ENCODE measurements at regions not wholly inside any gene's neighbourhood (a gene's known extent, or its start where the extent isn't known, plus 50 kb on each side); places are given as distances from the start of the nearest gene placed in this dataset.

DNA sequence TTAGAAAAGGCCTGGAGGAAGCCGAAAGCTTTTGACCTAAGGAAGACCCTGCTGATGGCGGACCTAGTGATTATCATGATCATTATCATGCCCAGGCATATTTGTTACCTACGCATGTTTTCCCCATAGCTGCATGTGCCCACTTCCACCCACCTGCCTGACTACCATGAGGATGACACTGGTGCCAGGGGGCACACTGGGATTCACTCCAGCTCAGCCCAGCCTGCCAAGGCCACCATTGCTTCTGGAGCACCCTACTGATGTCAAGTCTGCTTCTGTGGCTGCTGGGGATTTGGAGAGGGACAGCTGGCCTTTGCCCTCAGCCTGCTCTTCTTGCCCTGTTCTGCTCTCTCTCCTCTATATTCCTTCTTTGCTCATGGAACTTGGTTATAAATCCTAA is 124.7 kb upstream of the NALF2 start:
- H3K9me3 Mint-ChIP-seq, result peaks cover 6 to 10% (median 10%) of the 10 kb centered on the region in 3 donors
- no peaks in the 10 kb centered on the region for H3K36me3 Mint-ChIP-seq
- H3K27ac Mint-ChIP-seq, result no peak overlapping the region
- peaks cover 5% of the 10 kb centered on the region for H3K27me3 Mint-ChIP-seq
- H3K4me1 Mint-ChIP-seq, result no peaks in the 10 kb centered on the region
- no peak overlapping the region for H3K4me3 Mint-ChIP-seq

DNA sequence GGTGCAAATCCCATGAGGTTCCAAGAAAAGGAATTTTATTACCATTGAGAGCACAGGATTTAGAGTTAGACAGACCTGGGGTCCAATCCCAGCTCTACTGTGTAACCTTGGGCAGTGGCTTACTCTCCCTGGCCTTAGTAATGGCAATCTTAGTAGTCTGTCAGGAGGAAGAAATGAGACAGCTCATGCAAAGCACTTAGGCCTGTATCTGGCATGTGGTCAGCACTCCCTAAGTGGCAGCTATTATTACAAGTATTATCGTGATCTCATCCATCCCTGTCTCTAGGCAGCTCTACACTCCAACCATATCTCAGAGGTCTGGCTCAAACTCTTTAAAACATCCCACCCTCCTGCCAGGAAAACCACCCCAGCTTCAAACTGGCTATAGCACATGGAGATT is 129.6 kb upstream of the NALF2 start:
- Mint-ChIP-seq H3K36me3 (no peaks in the 10 kb centered on the region), H3K27me3 (peaks cover 3% of the 10 kb centered on the region), H3K9me3 (peaks cover 6 to 10% (median 10%) of the 10 kb centered on the region in 3 donors), H3K4me1 (no peaks in the 10 kb centered on the region), H3K4me3 (no peak overlapping the region), H3K27ac (no peak overlapping the region)

DNA sequence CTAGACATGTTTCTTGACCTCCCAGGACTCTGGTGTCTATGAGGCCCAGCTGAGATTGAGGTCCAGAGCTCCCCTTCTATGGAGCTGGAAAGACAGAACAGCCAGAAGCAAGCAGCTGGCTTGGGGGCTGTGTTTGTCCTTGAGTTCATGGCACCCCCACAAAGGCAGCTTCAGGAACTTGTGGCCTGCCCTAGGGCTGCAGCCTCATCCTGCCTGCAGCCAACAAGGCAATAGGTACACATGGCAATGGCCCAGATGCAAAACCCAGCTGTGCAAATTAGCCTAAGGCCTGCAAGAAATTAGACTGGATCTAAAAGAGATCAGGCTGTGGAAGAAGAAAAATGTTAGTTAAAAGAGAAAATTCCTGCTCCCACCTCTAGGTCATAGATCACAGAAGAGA is 131.7 kb upstream of the NALF2 start:
- no peaks in the 10 kb centered on the region for H3K36me3 Mint-ChIP-seq
- no peaks in the 10 kb centered on the region for H3K4me1 Mint-ChIP-seq
- H3K27ac Mint-ChIP-seq, result no peak overlapping the region
- peaks cover 3% of the 10 kb centered on the region for H3K27me3 Mint-ChIP-seq
- no peak overlapping the region for H3K4me3 Mint-ChIP-seq
- peaks cover 6 to 10% (median 10%) of the 10 kb centered on the region in 3 donors for H3K9me3 Mint-ChIP-seq

DNA sequence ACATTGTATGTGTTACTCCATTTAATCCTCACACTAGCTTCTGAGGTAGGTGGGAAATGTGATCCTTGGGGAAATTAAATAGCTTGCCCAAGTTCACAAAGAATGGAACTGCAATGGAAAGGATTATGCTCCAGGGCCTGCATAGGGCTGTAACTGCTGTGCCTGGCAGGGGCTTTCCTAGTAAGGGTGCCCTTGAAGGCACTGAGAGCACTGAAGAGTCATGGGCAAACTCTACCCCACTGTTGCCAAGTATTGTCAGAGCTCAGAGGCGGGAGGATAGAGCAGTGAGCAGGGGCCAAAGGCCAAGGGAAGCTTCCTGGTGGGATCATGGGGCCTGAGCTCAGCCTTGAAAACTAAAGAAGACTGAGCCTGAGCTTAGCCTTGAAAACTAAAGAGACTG is 133.0 kb upstream of the NALF2 start:
- Mint-ChIP-seq H3K36me3 (no peaks in the 10 kb centered on the region), H3K4me3 (no peak overlapping the region), H3K27ac (no peak overlapping the region), H3K27me3 (peaks cover 3% of the 10 kb centered on the region), H3K4me1 (no peaks in the 10 kb centered on the region), H3K9me3 (peaks cover 3 to 6% (median 6%) of the 10 kb centered on the region in 3 donors)

DNA sequence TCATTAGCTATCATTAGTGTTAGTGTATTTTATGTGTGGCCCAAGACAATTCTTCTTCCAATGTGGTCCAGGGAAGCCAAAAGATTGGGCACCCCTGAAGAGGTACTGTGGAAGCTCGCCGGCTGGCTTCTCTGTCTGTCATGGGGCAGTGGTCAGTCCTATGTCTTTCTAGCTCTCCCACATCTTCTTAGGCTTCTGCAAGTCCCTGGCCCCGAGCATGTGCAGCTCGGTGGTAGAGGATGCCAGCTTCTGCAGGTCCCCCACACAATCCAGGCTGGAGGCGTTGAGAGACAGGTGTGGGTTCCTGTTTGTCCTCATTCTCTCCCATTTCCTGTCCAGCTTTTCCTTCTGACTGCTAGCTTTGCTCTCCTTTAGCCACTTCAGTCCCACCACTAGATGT is 134.1 kb upstream of the NALF2 start:
- Mint-ChIP-seq H3K9me3 (no peaks in the 10 kb centered on the region), H3K36me3 (no peaks in the 10 kb centered on the region), H3K4me1 (no peaks in the 10 kb centered on the region), H3K27me3 (peaks cover 1% of the 10 kb centered on the region), H3K27ac (peak overlapping the region in 1 of 3 donors; percentile 59), H3K4me3 (no peak overlapping the region)

DNA sequence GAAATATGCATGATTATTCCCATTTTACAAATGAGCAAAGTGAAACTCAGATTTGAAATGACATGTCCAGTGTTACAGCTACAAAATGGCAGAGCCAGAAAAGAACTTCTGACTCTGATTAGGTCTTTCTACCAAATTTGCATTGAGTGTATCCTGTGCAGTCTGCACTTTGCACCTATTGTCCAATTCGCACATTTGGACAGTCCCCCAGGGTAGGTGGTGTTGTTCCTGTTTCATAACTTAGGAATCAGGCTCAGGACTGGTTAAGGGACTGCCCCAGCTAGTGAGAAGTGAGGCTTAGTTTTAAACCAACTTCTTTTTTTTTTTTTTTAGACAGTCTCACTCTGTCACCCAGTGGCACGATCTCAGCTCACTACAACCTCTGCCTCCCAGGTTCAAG is 137.9 kb upstream of the NALF2 start:
- H3K36me3 Mint-ChIP-seq, result no peaks in the 10 kb centered on the region
- no peaks in the 10 kb centered on the region for H3K9me3 Mint-ChIP-seq
- H3K4me3 Mint-ChIP-seq, result no peak overlapping the region
- H3K27ac Mint-ChIP-seq, result no peak overlapping the region
- no peaks in the 10 kb centered on the region for H3K27me3 Mint-ChIP-seq
- H3K4me1 Mint-ChIP-seq, result no peaks in the 10 kb centered on the region

DNA sequence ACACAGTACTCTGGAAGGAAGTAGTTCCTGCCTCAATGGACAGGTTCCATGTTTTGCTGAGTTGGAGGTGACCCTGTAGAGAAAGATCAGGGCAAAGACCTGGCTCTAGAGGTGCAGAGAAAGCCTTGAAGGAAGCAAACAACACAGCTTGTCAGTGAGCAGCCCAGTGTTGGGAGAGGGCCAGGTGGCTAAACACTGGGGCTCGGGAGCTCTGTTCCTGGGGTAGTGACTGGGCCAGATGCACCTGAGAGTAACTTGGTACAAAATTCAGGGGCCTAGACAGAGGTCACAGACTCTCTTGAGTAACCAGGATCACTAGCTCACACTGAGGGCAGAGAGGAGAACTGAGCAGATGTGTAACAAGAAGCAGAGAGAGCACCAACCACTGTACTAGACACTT is 138.4 kb upstream of the NALF2 start:
- Mint-ChIP-seq H3K36me3 (no peaks in the 10 kb centered on the region), H3K4me1 (no peaks in the 10 kb centered on the region), H3K27ac (no peak overlapping the region), H3K4me3 (no peak overlapping the region), H3K27me3 (no peaks in the 10 kb centered on the region), H3K9me3 (no peaks in the 10 kb centered on the region)

DNA sequence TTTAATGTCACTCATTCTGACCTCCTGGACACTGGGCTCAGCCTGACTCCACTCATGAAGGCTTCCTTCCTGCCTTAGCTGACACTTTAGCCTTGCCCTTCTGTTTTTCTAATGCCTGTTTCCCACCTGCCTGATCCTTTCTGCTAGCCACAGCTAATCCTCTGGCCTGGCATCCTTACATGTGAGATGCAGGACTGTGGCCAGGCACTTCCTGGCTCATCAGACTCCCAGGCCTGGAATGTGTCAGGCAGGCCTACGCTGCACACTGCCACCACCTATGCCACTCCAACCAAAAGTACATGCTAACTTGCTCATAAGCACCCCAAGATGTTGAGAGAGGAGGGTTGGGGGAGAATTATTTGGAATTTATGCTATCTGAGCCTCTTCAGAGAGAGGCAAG is 138.8 kb upstream of the NALF2 start:
- no peaks in the 10 kb centered on the region for H3K27me3 Mint-ChIP-seq
- no peak overlapping the region for H3K27ac Mint-ChIP-seq
- no peaks in the 10 kb centered on the region for H3K4me1 Mint-ChIP-seq
- H3K4me3 Mint-ChIP-seq, result peak overlapping the region in 1 of 4 donors; percentile 46
- H3K36me3 Mint-ChIP-seq, result no peaks in the 10 kb centered on the region
- H3K9me3 Mint-ChIP-seq, result no peaks in the 10 kb centered on the region

DNA sequence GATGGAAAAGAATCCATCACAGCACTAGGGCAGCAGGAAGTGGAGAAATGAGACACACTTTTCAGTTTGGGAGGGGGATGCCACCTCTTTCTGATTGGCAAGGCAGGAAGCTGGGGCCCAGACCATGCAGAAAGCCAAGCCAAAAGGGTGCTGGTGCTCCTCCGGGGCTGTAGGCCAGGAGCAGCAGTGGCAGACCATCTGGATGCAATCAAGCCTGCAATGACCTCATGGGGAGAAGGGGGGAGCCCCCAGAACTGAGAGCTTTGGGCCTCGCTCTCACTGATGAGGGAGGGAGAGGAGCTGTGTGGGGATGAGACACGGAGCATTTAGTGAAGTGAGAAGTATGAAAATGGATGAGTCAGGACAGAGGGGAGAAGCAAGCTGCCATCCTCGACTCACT is 141.3 kb upstream of the NALF2 start:
- Mint-ChIP-seq H3K4me1 (no peaks in the 10 kb centered on the region), H3K27ac (no peak overlapping the region), H3K27me3 (no peaks in the 10 kb centered on the region), H3K9me3 (no peaks in the 10 kb centered on the region), H3K36me3 (no peaks in the 10 kb centered on the region), H3K4me3 (no peak overlapping the region)

DNA sequence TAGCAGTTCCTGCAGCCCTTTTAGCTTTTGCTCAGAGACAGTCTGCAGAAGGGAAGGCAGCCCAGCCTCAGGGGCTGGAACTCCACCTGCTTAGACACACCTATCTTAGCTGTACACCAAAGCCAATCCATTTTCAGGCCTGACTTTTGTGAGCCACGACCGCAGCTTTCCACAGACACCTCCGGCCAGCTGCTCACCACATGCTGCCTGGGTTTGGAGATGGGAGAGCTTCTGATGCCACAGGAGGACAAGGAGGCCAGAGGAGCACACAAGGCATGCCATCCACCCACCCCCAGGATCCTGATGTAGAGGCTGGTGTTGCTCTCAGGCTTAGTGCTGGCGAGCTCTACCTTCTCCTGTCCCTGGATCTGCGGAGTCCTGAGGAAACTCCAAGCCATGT is 141.8 kb upstream of the NALF2 start:
- Mint-ChIP-seq H3K4me3 (no peak overlapping the region), H3K27ac (no peak overlapping the region), H3K4me1 (no peaks in the 10 kb centered on the region), H3K9me3 (no peaks in the 10 kb centered on the region), H3K36me3 (no peaks in the 10 kb centered on the region), H3K27me3 (no peaks in the 10 kb centered on the region)

DNA sequence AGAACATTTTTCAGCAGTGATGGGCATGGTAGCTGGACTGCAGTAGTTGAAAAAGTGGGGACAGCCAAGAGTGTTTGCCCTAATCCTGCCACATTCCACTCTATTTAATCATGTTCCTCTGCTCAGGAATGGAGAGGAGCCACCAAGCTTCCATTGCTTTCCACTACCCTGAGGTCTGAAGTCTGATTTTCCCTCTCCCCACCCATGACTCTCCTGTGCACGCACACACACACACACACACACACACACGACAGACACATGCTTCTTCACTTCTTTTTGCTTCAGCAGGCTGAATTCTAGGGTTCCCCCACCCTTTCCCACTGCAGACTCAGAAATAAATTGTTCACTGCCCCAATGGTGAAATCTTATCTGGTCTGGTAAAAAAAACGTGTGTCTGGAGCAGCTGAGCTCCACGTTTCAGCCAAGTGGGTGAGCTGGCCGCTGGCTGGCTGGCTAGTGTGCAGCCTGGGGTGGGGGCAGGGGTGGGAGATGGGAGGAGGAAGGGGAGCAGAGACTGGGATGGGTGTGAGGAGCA is 142.7 kb upstream of the NALF2 start:
- no peaks in the 10 kb centered on the region for H3K36me3 Mint-ChIP-seq
- H3K27ac Mint-ChIP-seq, result no peak overlapping the region
- H3K4me1 Mint-ChIP-seq, result no peaks in the 10 kb centered on the region
- no peaks in the 10 kb centered on the region for H3K27me3 Mint-ChIP-seq
- H3K4me3 Mint-ChIP-seq, result no peak overlapping the region
- H3K9me3 Mint-ChIP-seq, result no peaks in the 10 kb centered on the region

DNA sequence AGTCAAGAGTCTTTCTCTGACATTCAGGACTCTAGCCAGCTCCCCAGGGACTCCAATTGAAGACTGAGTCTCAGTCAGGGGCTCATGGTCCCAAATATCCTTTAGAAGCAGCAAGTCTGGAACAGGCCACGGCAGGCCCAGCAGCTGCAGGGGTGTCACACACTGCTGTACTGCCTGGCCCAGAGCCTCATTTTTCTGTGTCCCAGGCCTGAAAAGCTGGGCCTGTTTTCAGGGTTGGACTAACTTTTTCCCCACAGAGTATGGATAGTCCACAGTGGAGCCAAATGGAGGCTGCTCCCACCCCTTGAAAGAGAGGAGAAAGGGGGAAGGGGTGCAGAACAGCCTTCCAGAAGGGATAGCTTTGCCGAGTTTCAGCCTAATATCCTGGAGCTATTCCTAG is 146.8 kb upstream of the NALF2 start:
- peaks cover 4% of the 10 kb centered on the region for H3K27me3 Mint-ChIP-seq
- H3K4me1 Mint-ChIP-seq, result no peaks in the 10 kb centered on the region
- peaks cover 2% of the 10 kb centered on the region for H3K36me3 Mint-ChIP-seq
- H3K4me3 Mint-ChIP-seq, result no peak overlapping the region
- peaks cover 0 to 8% (median 0%) of the 10 kb centered on the region in 3 donors for H3K9me3 Mint-ChIP-seq
- no peak overlapping the region for H3K27ac Mint-ChIP-seq

DNA sequence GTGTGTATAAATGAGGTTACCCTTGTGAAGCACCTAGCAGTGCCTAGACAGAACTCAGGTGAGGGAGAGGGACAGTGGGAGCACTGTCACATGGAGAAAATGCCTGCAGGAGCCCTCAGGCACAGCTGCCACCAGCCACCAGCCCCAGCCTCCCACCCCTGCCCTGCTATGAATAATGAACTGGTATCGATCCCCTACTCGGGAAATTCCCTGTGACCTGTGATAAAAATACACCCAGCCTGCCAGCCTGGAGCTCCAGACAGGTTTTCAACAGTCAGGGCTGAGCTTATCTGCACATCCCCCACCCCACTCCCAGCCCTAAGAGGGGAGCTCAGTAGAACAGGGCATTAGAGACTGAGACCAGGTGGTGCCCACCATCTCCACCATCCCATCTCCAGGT is 159.6 kb upstream of the PJA1 start:
- no peak overlapping the region for H3K27ac Mint-ChIP-seq

DNA sequence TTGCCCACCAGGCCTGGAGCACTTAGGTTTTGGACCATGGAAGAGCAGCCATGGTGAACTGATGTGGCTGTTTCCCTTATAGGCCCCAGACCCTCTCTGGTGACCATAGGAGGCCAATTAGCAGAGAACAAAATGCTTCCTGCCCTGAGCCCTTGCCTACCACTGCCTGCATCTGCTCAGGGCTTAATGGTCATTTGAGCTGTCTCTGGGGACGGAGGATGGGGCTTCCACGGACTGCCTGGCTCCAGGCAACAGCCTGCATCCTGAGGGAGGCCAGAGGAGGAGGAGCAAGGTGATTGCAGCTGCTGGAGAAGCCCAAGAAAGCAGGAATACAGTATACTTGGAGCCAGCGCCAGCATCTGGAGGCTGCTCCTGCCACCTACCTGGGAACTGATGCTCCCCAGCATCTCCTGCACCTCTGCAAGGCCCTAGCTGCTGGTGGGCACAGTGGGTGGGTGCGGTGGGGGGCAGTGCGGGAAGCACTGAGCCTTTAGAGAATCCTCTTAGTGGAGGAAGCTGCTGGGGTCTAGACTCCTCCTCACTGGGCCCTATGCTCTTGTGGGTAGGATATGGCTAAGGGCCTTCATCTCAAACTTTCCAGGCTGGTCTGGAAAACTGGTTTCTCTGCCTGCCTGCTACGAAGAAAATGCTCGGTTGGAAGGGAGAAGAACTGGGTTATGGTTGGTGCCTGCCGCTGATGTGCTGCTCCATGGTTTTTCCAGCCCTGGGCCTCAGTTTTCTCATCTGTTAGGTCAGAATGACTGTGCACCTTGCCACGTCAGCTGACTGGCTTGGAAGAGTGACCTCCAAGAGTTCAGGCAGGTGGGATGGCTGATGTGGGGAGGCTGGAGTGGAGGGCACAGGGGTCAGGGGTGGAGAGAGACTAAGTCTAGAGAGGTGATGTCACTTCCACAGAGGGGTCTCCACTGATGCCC is 158.8 kb upstream of the PJA1 start:
- Mint-ChIP-seq H3K4me1 (no peaks in the 10 kb centered on the region), H3K27ac (no peak overlapping the region), H3K4me3 (no peak overlapping the region), H3K36me3 (no peaks in the 10 kb centered on the region), H3K9me3 (no peaks in the 10 kb centered on the region), H3K27me3 (peaks cover 2% of the 10 kb centered on the region)

More for the DNA sequence above, 159.6 kb upstream of the PJA1 start:
- Mint-ChIP-seq H3K27me3 (peaks cover 2% of the 10 kb centered on the region), H3K4me1 (no peaks in the 10 kb centered on the region), H3K4me3 (no peak overlapping the region), H3K36me3 (no peaks in the 10 kb centered on the region), H3K9me3 (no peaks in the 10 kb centered on the region)

DNA sequence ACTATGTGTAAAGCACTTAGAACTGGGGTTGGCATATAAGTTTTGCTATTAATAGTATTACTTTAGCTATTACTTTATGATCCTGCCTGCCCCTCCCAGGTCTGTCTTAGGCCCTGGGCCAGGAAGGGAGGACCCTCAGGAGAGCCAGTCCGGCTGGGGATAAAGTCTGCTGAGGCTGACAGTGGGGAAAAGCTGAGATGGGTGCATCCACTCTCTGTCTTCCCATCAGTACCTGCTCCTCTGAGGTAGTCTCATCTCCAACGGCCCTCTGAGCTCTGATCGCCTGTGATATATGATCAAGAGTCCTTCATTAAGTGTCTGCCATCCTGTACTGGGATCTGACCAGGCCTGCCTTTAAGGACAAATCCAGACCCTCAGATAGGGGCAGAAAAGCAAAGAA is 156.5 kb upstream of the PJA1 start:
- Mint-ChIP-seq H3K4me3 (no peak overlapping the region), H3K27me3 (peaks cover 3% of the 10 kb centered on the region), H3K36me3 (no peaks in the 10 kb centered on the region), H3K27ac (no peak overlapping the region), H3K4me1 (no peaks in the 10 kb centered on the region), H3K9me3 (no peaks in the 10 kb centered on the region)

DNA sequence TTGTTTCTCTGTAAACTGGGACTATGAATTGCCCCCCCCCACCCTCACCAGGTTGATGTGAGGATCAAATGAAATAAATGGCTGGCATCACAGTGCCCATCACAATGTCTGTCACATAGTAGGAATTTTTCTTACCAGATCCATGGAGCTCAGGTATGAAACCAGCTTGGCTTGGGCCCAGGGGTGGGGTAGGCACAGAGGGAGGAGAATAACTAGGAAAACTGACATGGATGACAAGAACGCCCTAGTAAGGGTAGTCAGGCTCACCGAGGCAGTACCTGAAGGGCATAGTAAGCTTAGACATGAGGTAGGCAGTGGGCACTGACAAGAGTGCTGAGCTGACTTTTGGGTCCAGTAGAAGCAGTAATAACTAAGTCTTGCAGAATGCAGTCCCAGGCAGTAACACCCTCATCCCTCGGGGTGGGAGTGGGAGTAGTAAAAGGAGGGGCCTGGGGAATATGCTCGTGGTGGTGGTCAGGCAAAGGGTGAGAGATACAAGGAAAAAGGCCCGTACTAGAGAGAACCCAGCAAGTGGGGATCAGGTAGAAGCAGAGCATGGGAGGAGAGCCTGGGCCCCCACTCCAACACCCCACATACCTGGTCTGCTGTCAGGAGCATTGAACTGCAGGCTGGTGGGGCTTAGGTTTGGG is 155.9 kb upstream of the PJA1 start:
- Mint-ChIP-seq H3K27ac (no peak overlapping the region), H3K27me3 (peaks cover 3% of the 10 kb centered on the region), H3K9me3 (no peaks in the 10 kb centered on the region), H3K4me1 (no peaks in the 10 kb centered on the region), H3K4me3 (no peak overlapping the region), H3K36me3 (no peaks in the 10 kb centered on the region)

Data from IgD-negative memory B cell (primary cell).